ENCODE measurements at regions not wholly inside any gene's neighbourhood (a gene's known extent, or its start where the extent isn't known, plus 50 kb on each side); places are given as distances from the start of the nearest gene placed in this dataset.

GRCh38 chr2:147449323-147449991, 395.4 kb upstream of the ACVR2A start:
- TF ChIP-seq POU6F1 (CRISPR knock-in tag; IDR thresholded peaks at IDR 0.05; ENCODE audit: borderline replicate concordance, low read depth) (no peak), ZNF70 (CRISPR knock-in tag; IDR thresholded peaks at IDR 0.05) (no peak), PATZ1 (CRISPR knock-in tag; IDR thresholded peaks at IDR 0.05; ENCODE audit: borderline replicate concordance) (no peak)
